Natural killer cell (primary cell): ENCODE measurements at regions not wholly inside any gene's neighbourhood (a gene's known extent, or its start where the extent isn't known, plus 50 kb on each side); places are given as distances from the start of the nearest gene placed in this dataset.

ENCODE experiments used
- ATAC-seq, 3 donors: fragments of 150-1000 bp in 2 of 3; fragments of 200-7000 bp in 1 of 3; cut with Tn5 transposase; 1 replicate in 1 of 3; 2 replicates in 2 of 3; pipeline ENCODE4 v1.10.0; 2021; ENCODE audit warnings: mild to moderate bottlenecking in 2 of 3, moderate library complexity in 2 of 3
- DNase-seq, 2 donors: peaks; one replicate each; pipeline versions ENCODE4 v3.0.0 to v3.0.0-alpha.2; 2013 to 2021; ENCODE audit warnings: mixed read lengths in 1 of 2
- H3K27ac ChIP-seq: one replicate; pipeline ENCODE4 v1.5.1; 2013; ENCODE audit warnings: mild to moderate bottlenecking, low read length
- H3K27me3 ChIP-seq: one replicate; pipeline ENCODE4 v1.6.1; 2013; ENCODE audit warnings: low read length; ENCODE audit not compliant: control insufficient read depth, insufficient read depth
- H3K36me3 ChIP-seq: one replicate; pipeline ENCODE4 v1.6.1; 2013; ENCODE audit warnings: low read length; ENCODE audit not compliant: control insufficient read depth, insufficient read depth
- H3K4me1 ChIP-seq: one replicate; pipeline ENCODE4 v1.6.1; 2013; ENCODE audit warnings: low read length; ENCODE audit not compliant: control insufficient read depth, insufficient read depth
- H3K4me3 ChIP-seq: one replicate; pipeline ENCODE4 v1.5.1; 2013; ENCODE audit warnings: low read length
- H3K9me3 ChIP-seq: one replicate; pipeline ENCODE4 v1.6.1; 2013; ENCODE audit warnings: low read length; ENCODE audit not compliant: control insufficient read depth, insufficient read depth
- H3K27ac Mint-ChIP-seq, 2 donors: one replicate each; pipeline ENCODE4 v1.8.0; 2022; ENCODE audit warnings: mild to moderate bottlenecking in 2 of 2, mixed read lengths in 2 of 2, moderate library complexity in 1 of 2
- H3K27me3 Mint-ChIP-seq, 2 donors: one replicate each; pipeline ENCODE4 v1.8.0; 2022; ENCODE audit warnings: low read depth in 2 of 2, mixed read lengths in 2 of 2
- H3K36me3 Mint-ChIP-seq: one replicate; pipeline ENCODE4 v1.8.0; 2022; ENCODE audit warnings: mixed read lengths
- H3K4me1 Mint-ChIP-seq, 2 donors: one replicate each; pipeline ENCODE4 v1.8.0; 2022; ENCODE audit warnings: mixed read lengths in 2 of 2
- H3K4me3 Mint-ChIP-seq: one replicate; pipeline ENCODE4 v1.8.0; 2022; ENCODE audit warnings: mild to moderate bottlenecking, moderate library complexity, mixed read lengths
- H3K9me3 Mint-ChIP-seq, 2 donors: one replicate each; pipeline ENCODE4 v1.8.0; 2022; ENCODE audit warnings: mixed read lengths in 2 of 2
- WGBS: methylation state at CpG from one replicate; pipeline ENCODE4 v1.1.7; 2013; ENCODE audit warnings: missing lambda C conversion rate; ENCODE audit not compliant: insufficient coverage; 5-methylcytosine and 5-hydroxymethylcytosine counted together
- intact Hi-C: fragments of 100-400 bp; cut with micrococcal nuclease; formaldehyde crosslinking; loops from one replicate; pipeline ENCODE4 v1.14.2; 2022
- TF ChIP-seq, protein P1 (sequence below): fragments of 200-600 bp; IDR thresholded peaks from one replicate; pipeline ENCODE4 v1.8.0; 2022; ENCODE audit warnings: antibody characterized with exemption

DNA sequence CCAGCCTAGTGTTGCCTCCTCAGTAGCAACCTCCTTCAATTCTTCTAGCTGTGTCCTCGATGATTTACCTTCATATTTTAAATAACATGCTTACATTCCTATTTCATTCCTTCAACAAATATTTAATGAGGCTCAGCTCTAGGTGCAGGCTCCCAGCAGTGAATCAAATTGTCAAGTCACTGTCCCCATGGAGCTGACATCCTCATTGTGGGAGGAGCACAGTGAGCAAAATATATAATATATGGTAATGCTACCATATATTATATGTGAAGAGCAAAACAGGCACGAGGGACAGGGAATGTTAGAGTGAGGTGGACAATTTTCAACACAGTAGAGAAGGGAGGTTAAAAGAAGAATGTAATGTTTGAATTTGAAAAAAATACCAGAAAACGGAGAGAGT is 869.1 kb downstream of the SLC4A3 start:
- Histone ChIP-seq H3K27me3 (no peaks in the 10 kb centered on the region), H3K4me3 (no peak overlapping the region), H3K27ac (no peak overlapping the region), H3K36me3 (no peaks in the 10 kb centered on the region), H3K4me1 (no peaks in the 10 kb centered on the region), H3K9me3 (no peaks in the 10 kb centered on the region)
- Mint-ChIP-seq H3K4me1 (no peaks in the 10 kb centered on the region), H3K36me3 (no peaks in the 10 kb centered on the region), H3K27ac (no peak overlapping the region), H3K27me3 (no peaks in the 10 kb centered on the region), H3K9me3 (peaks cover 5 to 7% of the 10 kb centered on the region in 2 donors), H3K4me3 (no peak overlapping the region)
- intact Hi-C loops, result no loop called here
- ATAC-seq (no peak), DNase-seq (no peak)
- TF ChIP-seq, protein P1, sequence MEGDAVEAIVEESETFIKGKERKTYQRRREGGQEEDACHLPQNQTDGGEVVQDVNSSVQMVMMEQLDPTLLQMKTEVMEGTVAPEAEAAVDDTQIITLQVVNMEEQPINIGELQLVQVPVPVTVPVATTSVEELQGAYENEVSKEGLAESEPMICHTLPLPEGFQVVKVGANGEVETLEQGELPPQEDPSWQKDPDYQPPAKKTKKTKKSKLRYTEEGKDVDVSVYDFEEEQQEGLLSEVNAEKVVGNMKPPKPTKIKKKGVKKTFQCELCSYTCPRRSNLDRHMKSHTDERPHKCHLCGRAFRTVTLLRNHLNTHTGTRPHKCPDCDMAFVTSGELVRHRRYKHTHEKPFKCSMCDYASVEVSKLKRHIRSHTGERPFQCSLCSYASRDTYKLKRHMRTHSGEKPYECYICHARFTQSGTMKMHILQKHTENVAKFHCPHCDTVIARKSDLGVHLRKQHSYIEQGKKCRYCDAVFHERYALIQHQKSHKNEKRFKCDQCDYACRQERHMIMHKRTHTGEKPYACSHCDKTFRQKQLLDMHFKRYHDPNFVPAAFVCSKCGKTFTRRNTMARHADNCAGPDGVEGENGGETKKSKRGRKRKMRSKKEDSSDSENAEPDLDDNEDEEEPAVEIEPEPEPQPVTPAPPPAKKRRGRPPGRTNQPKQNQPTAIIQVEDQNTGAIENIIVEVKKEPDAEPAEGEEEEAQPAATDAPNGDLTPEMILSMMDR, result no peak
- 69% methylated on average over 3 of the region's 3 CpGs for WGBS

DNA sequence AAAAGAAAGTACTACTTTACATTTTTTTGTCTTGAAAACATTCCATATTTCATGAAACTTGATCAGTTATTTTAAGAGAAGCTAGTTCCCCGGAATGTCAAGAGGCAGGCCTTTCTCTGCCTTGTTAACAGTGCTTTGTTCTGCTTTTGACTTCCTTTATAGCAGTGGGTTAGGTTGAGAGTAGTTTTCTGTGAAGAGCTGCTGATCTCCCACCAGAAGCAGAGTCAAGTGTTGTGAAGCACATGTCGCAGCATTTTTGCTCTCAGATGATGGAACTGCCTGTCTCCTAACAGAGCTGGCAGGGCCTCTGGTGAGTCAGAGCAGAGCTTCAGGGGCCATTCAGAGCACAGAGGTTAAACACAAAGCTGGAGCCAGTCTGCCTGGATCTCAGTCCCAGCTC is 871.8 kb downstream of the SLC4A3 start:
- Mint-ChIP-seq H3K4me3 (no peak overlapping the region), H3K36me3 (no peaks in the 10 kb centered on the region), H3K27ac (no peak overlapping the region), H3K9me3 (peaks cover 5 to 11% of the 10 kb centered on the region in 2 donors), H3K27me3 (no peaks in the 10 kb centered on the region), H3K4me1 (no peaks in the 10 kb centered on the region)
- Histone ChIP-seq H3K4me1 (no peaks in the 10 kb centered on the region), H3K27ac (no peak overlapping the region), H3K27me3 (no peaks in the 10 kb centered on the region), H3K36me3 (no peaks in the 10 kb centered on the region), H3K4me3 (no peak overlapping the region), H3K9me3 (peaks cover 2% of the 10 kb centered on the region)
- DNase-seq, result no peak
- intact Hi-C loops, result no loop called here
- TF ChIP-seq, protein P1, result no peak
- ATAC-seq, result no peak
- WGBS, result 14% methylated on average over 2 of the region's 2 CpGs

DNA sequence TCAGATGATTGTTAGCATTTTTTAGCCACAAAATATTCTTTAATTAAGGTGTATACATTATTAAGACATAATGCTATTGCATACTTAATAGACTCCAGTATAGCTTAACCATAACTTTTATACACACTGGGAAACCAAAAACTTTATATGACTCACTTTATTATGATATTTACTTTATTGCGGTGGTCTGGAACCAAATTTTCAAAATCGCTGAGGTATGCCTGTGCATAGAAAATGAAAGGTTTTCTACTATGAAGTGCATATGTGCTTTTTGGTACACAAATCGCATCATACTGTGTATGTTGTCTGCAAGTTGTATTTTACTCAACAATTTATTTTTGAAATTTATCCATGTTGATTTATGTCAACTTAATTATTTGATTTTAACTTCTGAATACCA is 875.1 kb downstream of the SLC4A3 start:
- no peak overlapping the region for H3K4me3 Mint-ChIP-seq
- Histone ChIP-seq H3K36me3 (no peaks in the 10 kb centered on the region), H3K27me3 (no peaks in the 10 kb centered on the region), H3K4me3 (no peak overlapping the region), H3K4me1 (no peaks in the 10 kb centered on the region), H3K9me3 (peaks cover 2% of the 10 kb centered on the region), H3K27ac (no peak overlapping the region)
- TF ChIP-seq, protein P1, result no peak
- no peaks in the 10 kb centered on the region for H3K36me3 Mint-ChIP-seq
- no peaks in the 10 kb centered on the region for H3K27me3 Mint-ChIP-seq
- no peak overlapping the region for H3K27ac Mint-ChIP-seq
- ATAC-seq (no peak), DNase-seq (no peak)
- intact Hi-C loops, result no loop called here
- WGBS, result 84% methylated on average over 3 of the region's 3 CpGs
- H3K4me1 Mint-ChIP-seq, result no peaks in the 10 kb centered on the region
- H3K9me3 Mint-ChIP-seq, result peaks cover 6 to 12% of the 10 kb centered on the region in 2 donors

DNA sequence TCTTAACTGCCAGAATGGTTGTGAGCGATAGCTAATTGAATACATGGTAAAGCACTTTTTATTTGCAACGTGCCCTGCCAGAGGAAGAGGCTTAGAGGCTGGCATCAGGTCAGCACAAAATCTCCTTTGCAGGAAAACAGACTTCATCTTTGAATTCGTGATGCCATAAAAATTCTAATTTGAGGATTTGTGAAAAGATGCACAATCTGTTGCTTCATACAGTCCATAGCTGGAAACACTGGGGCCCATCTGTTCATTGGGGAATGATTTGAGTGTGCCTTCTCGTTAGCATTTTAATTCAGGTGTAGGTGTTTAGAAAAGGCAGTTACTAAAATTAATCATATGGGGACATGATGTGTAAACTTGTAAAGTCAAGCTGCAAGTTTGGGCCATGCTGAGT is 876.0 kb downstream of the SLC4A3 start:
- Mint-ChIP-seq H3K27ac (no peak overlapping the region), H3K4me1 (no peaks in the 10 kb centered on the region), H3K9me3 (peaks cover 9 to 12% of the 10 kb centered on the region in 2 donors), H3K4me3 (no peak overlapping the region), H3K36me3 (no peaks in the 10 kb centered on the region), H3K27me3 (no peaks in the 10 kb centered on the region)
- TF ChIP-seq, protein P1, result no peak
- no peak overlapping the region for H3K4me3 ChIP-seq
- peaks cover 2% of the 10 kb centered on the region for H3K9me3 ChIP-seq
- no peak overlapping the region for H3K27ac ChIP-seq
- WGBS, result 71% methylated on average over 4 of the region's 4 CpGs
- no peaks in the 10 kb centered on the region for H3K4me1 ChIP-seq
- DNase-seq, result no peak
- no peaks in the 10 kb centered on the region for H3K36me3 ChIP-seq
- intact Hi-C loops, result no loop called here
- no peaks in the 10 kb centered on the region for H3K27me3 ChIP-seq
- ATAC-seq, result no peak
